K562 (cell line): ENCODE measurements at regions not wholly inside any gene's neighbourhood (a gene's known extent, or its start where the extent isn't known, plus 50 kb on each side); places are given as distances from the start of the nearest gene placed in this dataset.

Experiments
- ATAC-seq: fragments of 200-7000 bp; cut with Tn5 transposase; 3 replicates; pipeline ENCODE4 v1.9.1; 2020; ENCODE audit warnings: moderate library complexity
- BruUV-seq: library from RNA; stranded (reverse); fragments of 400-500 nt; replicated peaks from 2 replicates; lab custom pipeline; 2021; lab: Mats Ljungman, UMichigan
- CTCF ChIA-PET: fragments of 300-600 bp; formaldehyde crosslinking; extraction: SDS; loops from one replicate; lab custom pipeline; 2021; ENCODE audit warnings: low intra/inter-chr PET ratio; lab: Yijun Ruan, JAX
- POLR2A ChIA-PET: fragments of 300-600, 350-650 bp; sonication (Branson Sonifier 250); formaldehyde crosslinking; extraction: SDS; loops from one replicate; lab custom pipeline; 2021; ENCODE audit warnings: antibody characterized with exemption, inconsistent platforms; lab: Yijun Ruan, JAX
- DNase-seq, 4 experiments: peaks; one replicate each; pipeline versions ENCODE4 v3.0.0 to v3.0.0-alpha.2; 2011 to 2018; ENCODE audit warnings: low spot score in 3 of 4, mixed read lengths in 3 of 4; ENCODE audit errors: extremely low read depth in 1 of 4
- FAIRE-seq: peaks from 2 replicates; lab custom pipeline; 2011; peaks lifted over from hg19 to GRCh38; lab: Jason Lieb, UNC
- H2AFZ ChIP-seq: 2 replicates; pipeline ENCODE4 v1.6.0; 2011; ENCODE audit warnings: low read depth, low read length, control low read depth, inconsistent platforms
- H3K27ac ChIP-seq: fragments of 200-600 bp; 3 replicates; pipeline ENCODE4 v1.8.0; 2011; ENCODE audit warnings: low read depth, mild to moderate bottlenecking, control low read depth, inconsistent platforms, low read length, moderate library complexity, mixed read lengths; ENCODE audit errors: extremely low read depth
- H3K27me3 ChIP-seq, 2 experiments: fragments of 300-600 bp in 1 of 2; 2 replicates in 1 of 2; 3 replicates in 1 of 2; pipeline versions ENCODE4 v1.6.0 to v1.8.0; 2011; ENCODE audit warnings: inconsistent platforms in 2 of 2, low read length in 2 of 2, mild to moderate bottlenecking in 1 of 2, mixed read lengths in 1 of 2, moderate library complexity in 1 of 2; ENCODE audit not compliant: control insufficient read depth in 2 of 2, insufficient read depth in 2 of 2
- H3K36me3 ChIP-seq: fragments of 300-600 bp; 3 replicates; pipeline ENCODE4 v1.8.0; 2011; ENCODE audit warnings: mild to moderate bottlenecking, low read length, inconsistent platforms; ENCODE audit not compliant: control insufficient read depth, insufficient read depth
- H3K4me1 ChIP-seq, 2 experiments: fragments of 200-600 bp in 1 of 2; replicated peaks in 1 of 2; 2 replicates in 1 of 2; 3 replicates in 1 of 2; pipeline versions ENCODE4 v1.5.1 to v1.8.0; 2011; ENCODE audit warnings: inconsistent platforms in 2 of 2, low read length in 2 of 2, mild to moderate bottlenecking in 1 of 2, mixed read lengths in 1 of 2, moderate library complexity in 1 of 2; ENCODE audit not compliant: control insufficient read depth in 2 of 2, insufficient read depth in 2 of 2
- H3K4me2 ChIP-seq: 2 replicates; pipeline ENCODE4 v1.6.1; 2011; ENCODE audit warnings: low read length, control low read depth, inconsistent platforms, mixed read lengths; ENCODE audit not compliant: insufficient read depth
- H3K4me3 ChIP-seq: fragments of 200-600 bp; sonication (generic), shearing (Covaris generic); 2 replicates; pipeline ENCODE4 v1.5.1; 2016; ENCODE audit warnings: control low read depth, inconsistent platforms
- H3K79me2 ChIP-seq: fragments of 200-600 bp; 3 replicates; pipeline ENCODE4 v1.8.0; 2011; ENCODE audit warnings: low read length, inconsistent platforms; ENCODE audit not compliant: control insufficient read depth, insufficient read depth
- H3K9ac ChIP-seq, 2 experiments: 2 replicates each; pipeline versions ENCODE4 v1.6.0 to v1.6.1; 2011; ENCODE audit warnings: low read depth in 2 of 2, low read length in 2 of 2, control low read depth in 1 of 2, inconsistent platforms in 1 of 2, mild to moderate bottlenecking in 1 of 2, mixed read lengths in 1 of 2; ENCODE audit not compliant: insufficient read depth in 1 of 2
- H3K9me1 ChIP-seq: one replicate; pipeline ENCODE4 v1.6.0; 2011; ENCODE audit warnings: inconsistent platforms, mild to moderate bottlenecking, low read length, moderate library complexity; ENCODE audit not compliant: control insufficient read depth, insufficient read depth
- H3K9me3 ChIP-seq: replicated peaks from 2 replicates; pipeline ENCODE4 v1.5.1; 2011; ENCODE audit warnings: low read depth, low read length, inconsistent platforms; ENCODE audit not compliant: control insufficient read depth, insufficient read depth
- H4K20me1 ChIP-seq: replicated peaks from 2 replicates; pipeline ENCODE4 v1.6.1; 2011; ENCODE audit warnings: low read length, inconsistent platforms, mixed read lengths; ENCODE audit not compliant: control insufficient read depth, insufficient read depth
- ARNT ChIP-seq, 2 experiments: fragments of 450-650 bp; IDR thresholded peaks; 2 replicates each; pipeline ENCODE4 v1.6.1; 2016; ENCODE audit warnings: mild to moderate bottlenecking in 1 of 2
- ATF7 ChIP-seq: fragments of 450-650 bp; IDR thresholded peaks from 2 replicates; pipeline ENCODE4 v1.7.1; 2014; ENCODE audit warnings: mild to moderate bottlenecking, moderate library complexity
- CCAR2 ChIP-seq: fragments of 200-400 bp; formaldehyde crosslinking; IDR thresholded peaks from 2 replicates; pipeline ENCODE4 v1.6.1; 2017; ENCODE audit warnings: mild to moderate bottlenecking, low read depth, low read length
- DDX20 ChIP-seq: fragments of 450-650 bp; IDR thresholded peaks from 2 replicates; pipeline ENCODE4 v1.6.1; 2016; ENCODE audit warnings: missing genetic modification characterization, low read depth, mild to moderate bottlenecking, missing compliant biosample characterization, moderate library complexity
- HMG20A ChIP-seq: fragments of 450-650 bp; formaldehyde crosslinking; conservative IDR thresholded peaks from 2 replicates; pipeline ENCODE4 v1.4.0; 2020; ENCODE audit warnings: mild to moderate bottlenecking, mixed read lengths
- HMG20B ChIP-seq: fragments of 250-450 bp; sonication (Bioruptor Pico); IDR thresholded peaks from 2 replicates; pipeline ENCODE4 v1.5.0; 2021; ENCODE audit warnings: mild to moderate bottlenecking
- L3MBTL2 ChIP-seq: fragments of 450-650 bp; IDR thresholded peaks from 2 replicates; pipeline ENCODE4 v1.6.1; 2016; ENCODE audit warnings: mild to moderate bottlenecking, moderate library complexity
- RBBP5 ChIP-seq: fragments of 200-600 bp; sonication (generic); IDR thresholded peaks from 2 replicates; pipeline ENCODE4 v1.6.1; 2012; ENCODE audit warnings: borderline replicate concordance, mild to moderate bottlenecking, low read length, control low read depth, inconsistent platforms; ENCODE audit not compliant: insufficient read depth, poor library complexity, severe bottlenecking
- SMARCB1 ChIP-seq: IDR thresholded peaks from 2 replicates; pipeline ENCODE4 v1.6.1; 2011; ENCODE audit warnings: improper control_type of control experiment, low read depth; ENCODE audit not compliant: insufficient read length
- ZKSCAN8 ChIP-seq: fragments of 200-800 bp; sonication (Bioruptor generic); IDR thresholded peaks from 2 replicates; pipeline ENCODE4 v1.6.1; 2016; ENCODE audit warnings: missing genetic modification characterization, missing compliant biosample characterization
- WGBS: fragments of 100-300 bp; shearing (Covaris generic); methylation state at CpG from one replicate; pipeline ENCODE4 v1.1.6; 2016; ENCODE audit warnings: low coverage, mixed read lengths; ENCODE audit not compliant: insufficient coverage; ENCODE audit errors: missing lambda C conversion rate; 5-methylcytosine and 5-hydroxymethylcytosine counted together
- in situ Hi-C: fragments of 300-500 bp; cut with MboI; formaldehyde crosslinking; loops from 4 replicates; pipeline ENCODE4 v1.15.0; 2018; ENCODE audit warnings: inconsistent platforms, mixed read lengths
- intact Hi-C: fragments of 100-400 bp; cut with micrococcal nuclease; formaldehyde crosslinking; loops from 2 replicates; pipeline ENCODE4 v1.14.2; 2022
- TF ChIP-seq, protein P1 (sequence below): fragments of 450-650 bp; IDR thresholded peaks from 2 replicates; pipeline ENCODE4 v1.6.1; 2017; ENCODE audit warnings: mild to moderate bottlenecking, moderate library complexity
- TF ChIP-seq, protein P2 (sequence below): sonication (generic); formaldehyde crosslinking; IDR thresholded peaks from 2 replicates; pipeline ENCODE4 v1.8.0; 2022; ENCODE audit warnings: mild to moderate bottlenecking, low read depth, missing genetic modification reagents
- TF ChIP-seq, protein P3 (sequence below): sonication (generic); formaldehyde crosslinking; IDR thresholded peaks from 2 replicates; pipeline ENCODE4 v1.8.0; 2022; ENCODE audit warnings: missing genetic modification reagents, mild to moderate bottlenecking, borderline replicate concordance

DNA sequence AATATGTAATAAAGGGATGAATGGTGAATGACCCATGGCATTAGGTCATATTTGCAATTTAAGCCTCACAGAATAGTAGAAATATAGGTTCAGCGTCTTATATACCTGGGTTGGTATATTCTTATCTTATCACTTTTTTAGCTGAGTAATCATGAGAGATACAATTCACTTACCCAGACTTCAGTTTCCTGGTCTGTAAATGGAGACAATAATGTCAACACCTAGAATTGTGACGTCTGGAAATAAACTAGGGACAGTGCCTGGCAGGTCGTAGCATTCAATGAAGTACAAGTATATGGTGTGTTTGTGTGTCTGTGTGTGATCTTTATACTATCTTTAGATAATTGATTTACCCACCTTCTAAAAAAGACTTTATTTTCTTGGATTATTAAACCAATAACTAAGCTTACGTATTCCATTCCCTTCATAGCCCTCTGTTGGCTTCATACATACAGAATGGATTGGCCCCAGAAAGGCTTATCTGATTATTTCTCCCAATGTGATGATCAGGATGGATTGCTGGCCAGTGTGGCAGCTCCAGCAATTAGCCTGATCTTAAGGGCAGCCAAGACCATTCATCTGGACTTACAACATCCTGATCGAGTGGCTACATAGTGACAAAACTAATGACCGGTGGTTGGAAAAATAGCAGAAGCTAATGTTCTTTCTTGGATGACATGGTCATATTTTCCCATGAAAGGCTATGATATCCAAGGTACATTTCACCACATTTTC, 121.2 kb upstream of the NPVF start:
- H3K27ac ChIP-seq, result no peak overlapping the region
- no peaks in the 10 kb centered on the region for H3K36me3 ChIP-seq
- DNase-seq (no peak), FAIRE-seq (no peak), ATAC-seq (no peak)
- 0% methylated on average over 6 of the region's 6 CpGs for WGBS
- no peak overlapping the region for H3K4me2 ChIP-seq
- no peak overlapping the region for H2AFZ ChIP-seq
- H3K79me2 ChIP-seq, result no peaks in the 10 kb centered on the region
- in situ Hi-C loops (no loop called here), intact Hi-C loops (no loop called here)
- H3K9me3 ChIP-seq, result no peaks in the 10 kb centered on the region
- no TSS peak for BruUV-seq
- H3K27me3 ChIP-seq, result no peaks in the 10 kb centered on the region; a peak in 3 of 5 replicates
- no peaks in the 10 kb centered on the region for H3K4me1 ChIP-seq
- H3K9me1 ChIP-seq, result no peaks in the 10 kb centered on the region
- ChIA-PET CTCF (no interaction called here), POLR2A (interaction anchor here (0.6 kb wide), 1 partner anchor 308 kb away, joined by 3 read pairs; no protein-coding TSS in a partner anchor)
- H3K9ac ChIP-seq, result no peak overlapping the region
- H3K4me3 ChIP-seq, result no peak overlapping the region
- no peaks in the 10 kb centered on the region for H4K20me1 ChIP-seq
- TF ChIP-seq SMARCB1, result no peak
- TF ChIP-seq, protein P1, sequence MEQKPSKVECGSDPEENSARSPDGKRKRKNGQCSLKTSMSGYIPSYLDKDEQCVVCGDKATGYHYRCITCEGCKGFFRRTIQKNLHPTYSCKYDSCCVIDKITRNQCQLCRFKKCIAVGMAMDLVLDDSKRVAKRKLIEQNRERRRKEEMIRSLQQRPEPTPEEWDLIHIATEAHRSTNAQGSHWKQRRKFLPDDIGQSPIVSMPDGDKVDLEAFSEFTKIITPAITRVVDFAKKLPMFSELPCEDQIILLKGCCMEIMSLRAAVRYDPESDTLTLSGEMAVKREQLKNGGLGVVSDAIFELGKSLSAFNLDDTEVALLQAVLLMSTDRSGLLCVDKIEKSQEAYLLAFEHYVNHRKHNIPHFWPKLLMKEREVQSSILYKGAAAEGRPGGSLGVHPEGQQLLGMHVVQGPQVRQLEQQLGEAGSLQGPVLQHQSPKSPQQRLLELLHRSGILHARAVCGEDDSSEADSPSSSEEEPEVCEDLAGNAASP, result no peak
- TF ChIP-seq, all 486 proteins: peak for 0

DNA sequence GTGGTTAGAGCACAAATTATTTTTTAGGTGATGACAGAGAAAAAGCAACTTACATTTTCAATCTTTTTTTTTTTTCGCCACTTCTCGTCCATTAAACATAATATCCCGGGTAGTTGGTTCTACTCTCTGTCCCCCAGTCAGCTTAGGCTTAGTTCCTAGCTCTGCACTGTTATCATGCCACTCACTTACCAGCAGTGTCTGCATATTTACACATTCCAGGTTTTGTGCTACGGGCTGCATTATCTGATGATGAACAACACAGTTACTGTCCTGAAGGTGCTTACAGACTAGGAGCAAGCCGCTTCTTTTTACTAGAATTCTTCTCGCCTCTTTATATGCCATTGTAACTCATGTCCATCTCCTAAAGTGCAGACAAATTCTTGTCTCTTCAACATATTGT, 121.8 kb upstream of the NPVF start:
- intact Hi-C loops, result no loop called here
- H3K4me3 ChIP-seq, result no peak overlapping the region
- H2AFZ ChIP-seq, result no peak overlapping the region
- H3K79me2 ChIP-seq, result no peaks in the 10 kb centered on the region
- WGBS, result 0% methylated on average over 6 of the region's 6 CpGs
- DNase-seq, result no peak
- H3K9ac ChIP-seq, result no peak overlapping the region
- ATAC-seq, result no peak
- no peaks in the 10 kb centered on the region for H3K9me1 ChIP-seq
- no peak overlapping the region for H3K4me2 ChIP-seq
- no peaks in the 10 kb centered on the region for H3K4me1 ChIP-seq
- H4K20me1 ChIP-seq, result no peaks in the 10 kb centered on the region
- CTCF ChIA-PET, result no interaction called here
- BruUV-seq, result no TSS peak
- no peaks in the 10 kb centered on the region for H3K36me3 ChIP-seq
- POLR2A ChIA-PET, result no interaction called here
- in situ Hi-C loops, result no loop called here
- no peaks in the 10 kb centered on the region for H3K9me3 ChIP-seq
- no peak for FAIRE-seq
- no peaks in the 10 kb centered on the region; a peak in 3 of 5 replicates for H3K27me3 ChIP-seq
- H3K27ac ChIP-seq, result no peak overlapping the region
- no peak for TF ChIP-seq RBBP5
- no peak for TF ChIP-seq L3MBTL2
- no peak for TF ChIP-seq ZKSCAN8 (CRISPR knock-in tag)
- TF ChIP-seq ARNT (IDR thresholded peaks at IDR 0.05), result no peak
- no peak for TF ChIP-seq CCAR2
- TF ChIP-seq ATF7, result no peak
- TF ChIP-seq, protein P2, sequence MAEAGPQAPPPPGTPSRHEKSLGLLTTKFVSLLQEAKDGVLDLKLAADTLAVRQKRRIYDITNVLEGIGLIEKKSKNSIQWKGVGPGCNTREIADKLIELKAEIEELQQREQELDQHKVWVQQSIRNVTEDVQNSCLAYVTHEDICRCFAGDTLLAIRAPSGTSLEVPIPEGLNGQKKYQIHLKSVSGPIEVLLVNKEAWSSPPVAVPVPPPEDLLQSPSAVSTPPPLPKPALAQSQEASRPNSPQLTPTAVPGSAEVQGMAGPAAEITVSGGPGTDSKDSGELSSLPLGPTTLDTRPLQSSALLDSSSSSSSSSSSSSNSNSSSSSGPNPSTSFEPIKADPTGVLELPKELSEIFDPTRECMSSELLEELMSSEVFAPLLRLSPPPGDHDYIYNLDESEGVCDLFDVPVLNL (CRISPR knock-in tag), result no peak
- TF ChIP-seq DDX20 (tag), result no peak
- no peak for TF ChIP-seq HMG20B (CRISPR knock-in tag)
- no peak for TF ChIP-seq HMG20A (CRISPR knock-in tag)
- TF ChIP-seq, protein P3, sequence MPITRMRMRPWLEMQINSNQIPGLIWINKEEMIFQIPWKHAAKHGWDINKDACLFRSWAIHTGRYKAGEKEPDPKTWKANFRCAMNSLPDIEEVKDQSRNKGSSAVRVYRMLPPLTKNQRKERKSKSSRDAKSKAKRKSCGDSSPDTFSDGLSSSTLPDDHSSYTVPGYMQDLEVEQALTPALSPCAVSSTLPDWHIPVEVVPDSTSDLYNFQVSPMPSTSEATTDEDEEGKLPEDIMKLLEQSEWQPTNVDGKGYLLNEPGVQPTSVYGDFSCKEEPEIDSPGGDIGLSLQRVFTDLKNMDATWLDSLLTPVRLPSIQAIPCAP (CRISPR knock-in tag), result no peak
